Chondrocyte (in vitro differentiated cells): ENCODE measurements at regions not wholly inside any gene's neighbourhood (a gene's known extent, or its start where the extent isn't known, plus 50 kb on each side); places are given as distances from the start of the nearest gene placed in this dataset.

Experiments
- DNase-seq: peaks from one replicate; pipeline ENCODE4 v3.0.0; 2021; ENCODE audit warnings: mixed read lengths, low spot score
- H3K27ac Mint-ChIP-seq: one replicate; pipeline ENCODE4 v1.8.0; 2021; ENCODE audit warnings: mild to moderate bottlenecking, moderate library complexity, mixed read lengths; ENCODE audit not compliant: unreplicated experiment
- H3K27me3 Mint-ChIP-seq: 2 replicates; pipeline ENCODE4 v1.8.0; 2021; ENCODE audit warnings: low read depth, mixed read lengths
- H3K36me3 Mint-ChIP-seq: 2 replicates; pipeline ENCODE4 v1.8.0; 2021; ENCODE audit warnings: low read depth, mixed read lengths
- H3K4me1 Mint-ChIP-seq: 2 replicates; pipeline ENCODE4 v1.8.0; 2021; ENCODE audit warnings: low read depth, mild to moderate bottlenecking, mixed read lengths
- H3K4me3 Mint-ChIP-seq: one replicate; pipeline ENCODE4 v1.8.0; 2021; ENCODE audit warnings: mild to moderate bottlenecking, moderate library complexity, mixed read lengths; ENCODE audit not compliant: unreplicated experiment
- H3K9me3 Mint-ChIP-seq: 2 replicates; pipeline ENCODE4 v1.8.0; 2021; ENCODE audit warnings: low read depth, mixed read lengths
- TF ChIP-seq, protein P1 (sequence below): fragments of 200-600 bp; sonication (generic); IDR thresholded peaks from 2 replicates; pipeline ENCODE4 v1.5.0; 2021; ENCODE audit warnings: antibody characterized with exemption, mild to moderate bottlenecking, moderate library complexity

DNA sequence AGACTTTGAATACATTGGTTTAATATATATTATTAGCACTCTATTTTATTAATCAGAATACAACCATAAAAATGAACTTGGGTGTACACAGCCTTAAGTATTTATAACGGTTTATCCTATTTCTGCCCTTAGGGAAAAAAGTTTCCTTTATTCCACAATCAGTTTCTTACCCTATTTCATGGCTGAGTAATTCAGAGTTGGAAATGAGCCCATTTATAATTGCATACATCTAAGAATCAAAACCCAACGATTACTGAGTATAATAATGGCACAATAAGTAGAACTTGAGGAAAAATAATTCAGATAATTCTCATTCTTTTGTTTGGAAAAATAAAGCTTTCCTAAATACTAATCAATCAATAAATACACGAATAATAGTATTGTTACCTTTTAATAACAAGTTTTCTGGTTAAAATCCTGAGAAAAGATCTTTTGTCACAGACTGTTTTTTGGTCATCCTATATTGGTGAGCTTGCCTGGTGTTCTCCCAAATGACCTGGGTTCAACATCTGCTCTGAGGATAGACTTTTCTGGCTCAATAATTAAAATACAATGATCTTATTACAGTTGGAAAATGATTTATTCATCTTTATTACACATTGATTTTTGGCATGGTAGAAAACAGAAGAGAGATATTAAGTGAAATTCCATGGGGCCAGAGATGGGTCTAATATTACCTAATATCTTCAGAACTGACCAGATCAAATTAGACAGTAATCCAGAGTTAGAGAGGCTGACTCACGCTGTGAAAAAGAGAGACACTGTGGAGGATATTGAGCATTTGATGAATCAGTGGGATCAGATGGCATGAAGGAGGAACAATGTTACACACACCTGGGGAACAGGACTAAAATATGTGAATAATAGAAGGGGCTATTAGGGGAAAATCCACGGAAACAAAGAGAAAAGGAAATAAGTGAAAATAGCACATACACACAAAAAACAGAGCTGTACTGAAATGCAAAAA is 162.1 kb upstream of the TBX18 start:
- no peak for DNase-seq
- Mint-ChIP-seq H3K9me3 (no peaks in the 10 kb centered on the region), H3K27ac (no peak overlapping the region), H3K36me3 (no peaks in the 10 kb centered on the region), H3K4me3 (no peak overlapping the region), H3K27me3 (peaks cover 41% of the 10 kb centered on the region), H3K4me1 (no peaks in the 10 kb centered on the region)
- TF ChIP-seq, protein P1, sequence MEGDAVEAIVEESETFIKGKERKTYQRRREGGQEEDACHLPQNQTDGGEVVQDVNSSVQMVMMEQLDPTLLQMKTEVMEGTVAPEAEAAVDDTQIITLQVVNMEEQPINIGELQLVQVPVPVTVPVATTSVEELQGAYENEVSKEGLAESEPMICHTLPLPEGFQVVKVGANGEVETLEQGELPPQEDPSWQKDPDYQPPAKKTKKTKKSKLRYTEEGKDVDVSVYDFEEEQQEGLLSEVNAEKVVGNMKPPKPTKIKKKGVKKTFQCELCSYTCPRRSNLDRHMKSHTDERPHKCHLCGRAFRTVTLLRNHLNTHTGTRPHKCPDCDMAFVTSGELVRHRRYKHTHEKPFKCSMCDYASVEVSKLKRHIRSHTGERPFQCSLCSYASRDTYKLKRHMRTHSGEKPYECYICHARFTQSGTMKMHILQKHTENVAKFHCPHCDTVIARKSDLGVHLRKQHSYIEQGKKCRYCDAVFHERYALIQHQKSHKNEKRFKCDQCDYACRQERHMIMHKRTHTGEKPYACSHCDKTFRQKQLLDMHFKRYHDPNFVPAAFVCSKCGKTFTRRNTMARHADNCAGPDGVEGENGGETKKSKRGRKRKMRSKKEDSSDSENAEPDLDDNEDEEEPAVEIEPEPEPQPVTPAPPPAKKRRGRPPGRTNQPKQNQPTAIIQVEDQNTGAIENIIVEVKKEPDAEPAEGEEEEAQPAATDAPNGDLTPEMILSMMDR, result no peak

DNA sequence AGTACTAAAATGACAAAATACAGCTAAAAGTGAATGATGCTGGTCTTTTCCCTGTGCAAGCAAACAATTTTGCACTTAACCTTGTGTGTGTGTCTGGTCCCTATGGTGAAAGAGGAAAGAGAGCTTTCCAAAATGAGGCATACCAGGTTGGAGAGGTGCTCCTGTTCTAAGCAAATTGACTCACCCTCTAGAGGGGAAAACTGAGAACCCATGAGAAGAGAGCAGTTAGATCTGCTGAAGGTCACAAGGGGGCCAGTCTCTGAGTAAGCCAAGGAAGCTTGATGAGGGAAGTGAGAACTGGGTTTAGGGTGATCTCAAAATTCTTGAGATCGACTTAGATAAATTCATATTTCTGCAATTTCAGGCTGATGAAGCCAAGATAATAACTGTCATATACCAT is 157.5 kb upstream of the TBX18 start:
- TF ChIP-seq, protein P1, result no peak
- H3K4me1 Mint-ChIP-seq, result no peaks in the 10 kb centered on the region

DNA sequence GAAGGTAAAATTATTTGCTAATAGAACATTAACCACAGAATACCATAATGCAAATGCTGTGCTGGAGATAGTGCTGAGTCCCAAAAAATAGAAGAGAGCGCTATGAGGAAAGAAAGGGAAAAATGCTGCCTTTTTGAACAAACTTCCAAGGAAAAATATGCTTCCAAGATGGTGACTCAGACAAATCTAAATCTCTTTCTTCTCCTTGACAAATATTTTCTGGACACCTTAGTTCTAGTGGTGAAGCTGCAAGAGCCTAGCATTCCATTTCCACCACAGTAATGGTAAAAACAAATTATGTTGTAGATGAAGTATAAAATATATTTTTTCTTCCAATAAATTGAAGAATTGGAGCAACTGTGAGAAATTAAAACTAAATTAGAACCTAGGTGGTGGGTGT is 155.6 kb upstream of the TBX18 start:
- H3K9me3 Mint-ChIP-seq, result no peaks in the 10 kb centered on the region
- H3K4me3 Mint-ChIP-seq, result no peak overlapping the region

More for the DNA sequence above, 157.5 kb upstream of the TBX18 start:
- Mint-ChIP-seq H3K27ac (no peak overlapping the region), H3K36me3 (no peaks in the 10 kb centered on the region), H3K9me3 (no peaks in the 10 kb centered on the region), H3K4me3 (no peak overlapping the region), H3K27me3 (peaks cover 43% of the 10 kb centered on the region)
- DNase-seq, result no peak

DNA sequence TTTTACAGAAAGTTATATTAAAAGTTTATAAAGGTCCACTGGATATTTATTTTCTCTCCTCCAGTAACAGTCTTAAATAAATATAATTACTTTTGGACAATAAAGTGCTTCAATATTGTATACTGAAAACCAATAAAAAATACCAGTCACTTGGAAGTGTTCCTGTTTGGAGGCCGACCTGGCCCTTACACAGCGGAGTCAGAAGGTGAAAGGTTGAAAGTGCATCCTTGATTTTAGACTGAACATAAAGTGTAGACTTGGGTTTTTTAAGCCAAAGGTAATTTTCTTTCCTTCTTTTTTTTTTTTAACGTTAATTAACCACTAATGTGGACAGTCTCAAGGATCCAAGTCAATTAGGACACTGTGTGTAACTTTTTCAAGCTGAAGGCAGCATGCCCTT is 152.3 kb upstream of the TBX18 start:
- no peak for DNase-seq
- H3K27me3 Mint-ChIP-seq, result peaks cover 32% of the 10 kb centered on the region
- H3K4me3 Mint-ChIP-seq, result no peak overlapping the region
- no peaks in the 10 kb centered on the region for H3K9me3 Mint-ChIP-seq
- TF ChIP-seq, protein P1, result no peak
- no peaks in the 10 kb centered on the region for H3K36me3 Mint-ChIP-seq
- H3K4me1 Mint-ChIP-seq, result no peaks in the 10 kb centered on the region
- H3K27ac Mint-ChIP-seq, result no peak overlapping the region

More for the DNA sequence above, 155.6 kb upstream of the TBX18 start:
- Mint-ChIP-seq H3K4me1 (no peaks in the 10 kb centered on the region), H3K27me3 (peaks cover 38% of the 10 kb centered on the region), H3K27ac (no peak overlapping the region), H3K36me3 (no peaks in the 10 kb centered on the region)
- TF ChIP-seq, protein P1, result no peak
- DNase-seq, result no peak

DNA sequence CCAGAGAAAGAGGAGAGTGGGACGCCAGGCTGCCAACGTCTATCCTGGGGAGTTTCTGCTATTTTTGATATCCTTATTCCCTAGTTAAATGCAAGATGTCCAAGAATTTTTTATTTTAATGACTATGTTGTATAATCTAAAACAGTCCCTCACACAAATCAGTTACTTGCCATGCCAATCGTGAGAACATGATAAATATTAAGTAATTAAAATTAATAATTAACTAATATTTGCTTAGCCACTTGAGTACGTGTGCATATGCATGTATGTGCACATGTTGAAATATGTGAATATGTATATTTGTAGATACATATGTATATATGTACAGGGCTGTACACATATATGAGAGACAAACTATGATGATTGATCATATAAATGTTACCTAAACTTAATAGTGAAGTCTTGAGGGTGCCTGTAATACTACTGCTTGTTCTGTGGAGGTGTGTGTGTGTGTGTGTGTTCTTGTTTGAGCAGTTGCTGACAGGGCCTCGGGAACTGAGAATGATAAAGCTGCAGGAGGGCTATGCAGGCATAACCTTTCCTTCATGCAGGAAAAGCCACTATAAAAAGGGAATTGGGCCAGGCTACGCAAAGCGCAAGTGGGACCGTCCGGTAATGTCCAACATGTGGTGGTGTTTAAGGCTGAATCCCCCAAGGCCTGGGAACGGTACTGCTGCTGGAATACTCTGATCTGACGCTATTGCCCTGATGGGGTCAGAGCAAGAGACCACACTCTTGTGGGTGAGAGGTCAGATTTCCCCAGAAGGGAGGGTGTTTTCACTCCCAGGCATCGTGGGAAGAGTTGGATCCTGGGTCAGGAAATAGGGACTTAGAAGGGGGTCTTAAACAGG is 148.3 kb upstream of the TBX18 start:
- Mint-ChIP-seq H3K27ac (no peak overlapping the region), H3K4me3 (no peak overlapping the region)

More for the DNA sequence above, 148.3 kb upstream of the TBX18 start:
- H3K36me3 Mint-ChIP-seq, result no peaks in the 10 kb centered on the region
- H3K9me3 Mint-ChIP-seq, result no peaks in the 10 kb centered on the region
- peaks cover 19% of the 10 kb centered on the region for H3K27me3 Mint-ChIP-seq
- TF ChIP-seq, protein P1, result no peak
- no peak for DNase-seq
- no peaks in the 10 kb centered on the region for H3K4me1 Mint-ChIP-seq
